NCI-H524 (cell line): ENCODE measurements at regions not wholly inside any gene's neighbourhood (a gene's known extent, or its start where the extent isn't known, plus 50 kb on each side); places are given as distances from the start of the nearest gene placed in this dataset.

Experiments
- DNase-seq, 2 experiments: peaks; one replicate each; lab custom pipeline; 2025; lab: John Stamatoyannopoulos, UW

DNA sequence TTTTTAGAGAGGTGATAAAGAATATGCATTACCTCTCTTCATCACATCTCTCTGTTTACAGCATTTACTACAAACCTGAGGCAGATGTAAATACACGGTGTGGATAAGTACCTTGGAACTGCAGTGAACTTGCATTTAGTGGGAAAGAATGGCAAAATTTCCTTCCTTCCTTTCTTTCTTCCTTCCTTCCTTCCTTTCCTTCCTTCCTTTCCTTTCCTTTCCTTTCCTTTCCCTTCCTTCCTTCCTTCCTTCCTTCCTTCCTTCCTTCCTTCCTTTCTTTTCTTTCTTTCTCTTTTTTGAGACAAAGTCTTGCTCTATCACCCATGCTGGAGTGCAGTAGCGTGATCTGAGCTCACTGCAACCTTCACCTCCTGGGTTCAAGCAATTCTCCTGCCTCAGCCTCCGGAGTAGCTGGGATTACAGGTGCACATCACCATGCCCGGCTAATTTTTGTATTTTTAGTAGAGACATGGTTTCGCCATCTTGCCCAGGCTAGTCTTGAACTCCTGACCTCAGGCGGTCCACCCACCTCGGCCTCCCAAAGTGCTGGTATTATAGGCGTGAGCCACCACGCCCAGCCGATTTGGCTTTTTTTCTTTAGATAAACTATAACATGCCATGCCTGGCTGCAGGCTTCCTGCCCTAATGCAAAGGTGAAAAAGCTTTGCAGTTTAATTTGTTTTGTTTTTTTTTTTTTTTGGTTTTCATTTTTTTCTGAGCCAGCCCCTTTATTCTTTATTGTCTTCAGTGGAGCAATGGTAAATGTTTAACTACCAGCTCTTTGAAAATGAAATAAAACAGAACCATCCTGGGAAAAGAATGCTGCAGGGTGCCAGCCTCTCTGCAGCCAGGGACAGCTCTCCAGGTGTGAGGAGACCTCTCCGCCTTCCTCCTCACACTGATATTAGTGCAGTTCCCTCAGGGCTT is 64.2 kb upstream of the NEDD9 start:
- DNase-seq = no peak

DNA sequence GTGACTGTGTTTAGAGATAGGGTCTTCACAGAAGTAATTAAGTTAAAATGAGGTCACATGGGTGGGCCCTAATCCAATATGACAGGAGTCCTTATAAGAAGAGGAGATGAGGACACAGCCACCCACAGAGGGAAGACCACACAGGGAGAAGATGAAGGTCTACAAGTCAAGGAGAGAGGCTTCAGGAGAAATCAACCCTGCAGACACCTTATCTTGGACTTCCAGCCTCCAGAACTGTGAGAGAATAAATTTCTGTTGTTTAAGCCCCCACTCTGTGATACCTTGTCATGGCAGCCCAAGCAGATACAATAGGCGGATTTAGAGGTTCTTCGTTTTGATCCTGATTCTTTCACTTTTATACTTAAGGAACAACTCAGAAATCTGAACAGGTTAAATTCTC is 63.5 kb upstream of the NEDD9 start:
- DNase-seq = no peak

DNA sequence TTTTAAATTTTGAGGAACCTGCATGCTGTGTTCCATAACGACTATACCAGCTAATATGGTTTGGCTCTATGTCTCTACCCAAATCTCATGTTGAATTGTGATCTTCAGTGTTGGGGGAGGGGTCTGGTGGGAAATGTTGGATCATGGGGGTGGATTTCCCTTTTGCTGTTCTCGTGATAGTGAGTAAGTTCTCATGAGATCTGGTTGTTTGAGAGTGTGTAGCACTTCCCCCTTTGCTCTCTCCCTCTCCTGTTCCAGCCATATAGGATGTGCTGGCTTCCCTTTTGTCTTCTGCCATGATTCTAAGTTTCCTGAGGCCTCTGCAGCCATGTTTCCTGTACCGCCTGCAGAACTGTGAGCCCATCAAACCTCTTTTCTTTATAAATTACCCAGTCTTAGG is 61.8 kb upstream of the NEDD9 start:
- DNase-seq = no peak

GRCh38 chr6:11292594-11293236 is 60.2 kb upstream of the NEDD9 start:
- DNase-seq = no peak

DNA sequence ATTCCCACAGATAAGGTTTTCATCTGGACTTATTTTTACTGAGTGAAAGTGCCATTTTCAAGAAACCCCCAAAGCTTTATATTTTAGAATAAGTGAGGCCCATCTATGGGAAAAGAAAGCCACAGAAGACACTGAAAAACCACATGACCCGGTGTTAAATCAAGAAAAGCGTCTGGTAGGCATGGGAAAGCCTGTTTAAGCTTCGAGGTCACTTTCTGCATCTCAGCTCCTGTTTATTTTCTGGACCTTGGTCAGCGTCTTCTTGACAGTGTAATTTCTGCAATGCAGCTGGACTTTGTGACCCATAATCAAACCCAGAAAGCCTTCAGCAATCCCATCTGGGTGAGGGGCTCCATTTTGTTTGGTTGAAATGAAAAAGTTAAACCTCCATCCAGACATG is 59.6 kb upstream of the NEDD9 start:
- DNase-seq = no peak

DNA sequence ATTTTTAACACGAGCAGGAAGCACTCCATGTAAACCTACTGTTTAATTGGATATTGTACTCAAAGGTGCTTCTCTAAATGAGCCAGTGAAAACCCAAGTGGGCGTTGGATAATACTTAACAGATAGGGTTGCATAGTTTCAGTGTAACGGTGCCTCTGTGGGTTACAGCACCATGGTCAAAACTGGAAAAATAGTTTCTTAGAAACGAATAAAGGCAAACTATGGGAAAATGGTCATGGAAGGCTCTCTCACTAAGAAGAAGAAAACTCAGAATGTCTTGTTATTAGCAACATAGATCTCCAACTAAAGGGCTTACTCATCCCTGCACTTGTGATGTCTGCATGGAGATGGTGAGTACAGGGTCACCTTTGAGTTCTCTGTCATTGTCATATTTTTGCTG is 59.1 kb upstream of the NEDD9 start:
- DNase-seq = no peak

DNA sequence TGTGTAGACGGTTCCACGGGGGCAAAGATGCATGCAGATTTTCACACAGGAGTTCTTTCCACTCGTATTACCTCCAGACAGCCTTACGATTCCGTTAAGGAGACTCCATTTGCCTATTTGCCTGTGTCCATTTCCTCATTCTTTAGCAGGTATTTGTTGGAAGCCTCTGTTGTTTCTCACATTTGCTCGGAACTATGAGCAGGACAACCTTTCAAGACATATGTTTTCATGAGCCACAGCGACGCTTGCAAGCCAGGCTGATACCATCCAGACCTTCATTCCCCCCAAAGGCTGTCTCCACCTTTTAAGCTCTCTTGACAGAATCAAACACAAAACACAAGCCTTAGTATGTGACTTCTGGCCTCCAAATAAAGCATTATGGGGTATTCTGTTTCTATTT is 57.6 kb upstream of the NEDD9 start:
- DNase-seq = no peak

- DNase-seq = no peak
Observed at GRCh38 chr6:11288065-11288464, 55.6 kb upstream of the NEDD9 start.

DNA sequence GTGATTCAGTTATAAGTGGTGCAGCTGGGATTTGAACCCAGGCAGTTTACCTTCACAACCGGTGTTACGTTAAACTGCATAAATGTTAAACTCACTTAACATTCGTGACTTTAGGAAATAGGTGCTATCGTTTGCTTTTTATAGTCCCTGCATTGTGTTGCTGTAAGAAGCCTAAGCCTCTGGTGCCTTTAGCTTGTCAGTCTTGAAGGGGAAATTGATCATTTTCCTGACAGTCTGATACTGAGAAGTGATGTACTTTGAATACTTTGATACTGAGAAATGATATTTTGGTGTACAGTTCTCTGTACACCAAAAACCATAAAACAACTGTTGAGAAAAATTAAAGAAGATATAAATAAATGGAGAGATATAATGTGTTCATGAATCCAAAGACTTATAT is 52.5 kb upstream of the NEDD9 start:
- no peak for DNase-seq

GRCh38 chr6:11283629-11284028 is 51.2 kb upstream of the NEDD9 start:
- DNase-seq = no peak

- no peak for DNase-seq
Observed at GRCh38 chr6:11282875-11283274, 50.4 kb upstream of the NEDD9 start.
